Neuronal stem cell (in vitro differentiated cells): ENCODE measurements at regions not wholly inside any gene's neighbourhood (a gene's known extent, or its start where the extent isn't known, plus 50 kb on each side); places are given as distances from the start of the nearest gene placed in this dataset.
"Not testable (repeated sequence)": the region's sequence is repeated elsewhere in the genome, so short reads cannot be mapped to it uniquely, and the experiment has no call there.

Source experiments
- DNase-seq: peaks from one replicate; pipeline ENCODE4 v3.0.0-alpha.2; 2013; ENCODE audit warnings: low spot score
- H2AFZ ChIP-seq: one replicate; pipeline ENCODE4 v1.6.1; 2013; ENCODE audit warnings: mild to moderate bottlenecking, low read length, inconsistent platforms
- H2AK5ac ChIP-seq: 2 replicates; pipeline ENCODE4 v1.6.1; 2013; ENCODE audit warnings: low read depth, mild to moderate bottlenecking, inconsistent platforms, low read length, moderate library complexity, mixed read lengths
- H2BK120ac ChIP-seq: 2 replicates; pipeline ENCODE4 v1.6.1; 2013; ENCODE audit warnings: low read depth, mild to moderate bottlenecking, inconsistent platforms, low read length, moderate library complexity, mixed read lengths
- H2BK12ac ChIP-seq: one replicate; pipeline ENCODE4 v1.6.1; 2013; ENCODE audit warnings: low read length, inconsistent platforms
- H2BK15ac ChIP-seq: 2 replicates; pipeline ENCODE4 v1.6.1; 2013; ENCODE audit warnings: mild to moderate bottlenecking, low read length, inconsistent platforms, mixed read lengths
- H2BK5ac ChIP-seq: one replicate; pipeline ENCODE4 v1.6.1; 2013; ENCODE audit warnings: inconsistent platforms, mild to moderate bottlenecking, low read length, moderate library complexity
- H3K14ac ChIP-seq: one replicate; pipeline ENCODE4 v1.6.1; 2013; ENCODE audit warnings: low read length, inconsistent platforms
- H3K18ac ChIP-seq: 2 replicates; pipeline ENCODE4 v1.6.1; 2013; ENCODE audit warnings: low read length, inconsistent platforms
- H3K23ac ChIP-seq: 2 replicates; pipeline ENCODE4 v1.6.1; 2013; ENCODE audit warnings: low read depth, mild to moderate bottlenecking, mixed read lengths, low read length, inconsistent platforms; ENCODE audit not compliant: poor library complexity
- H3K27ac ChIP-seq: replicated peaks from 3 replicates; pipeline ENCODE4 v1.5.1; 2013; ENCODE audit warnings: low read length, inconsistent platforms
- H3K27me3 ChIP-seq, 3 experiments: 2 replicates each; pipeline ENCODE4 v1.6.1; 2013; ENCODE audit warnings: low read length in 3 of 3, mild to moderate bottlenecking in 2 of 3, inconsistent platforms in 1 of 3, low read depth in 1 of 3, mixed read lengths in 1 of 3, moderate library complexity in 1 of 3; ENCODE audit not compliant: control insufficient read depth in 3 of 3, insufficient read depth in 3 of 3
- H3K36me3 ChIP-seq, 2 donors: replicated peaks in 1 of 2; 2 replicates each; pipeline ENCODE4 v1.6.1; 2013; ENCODE audit warnings: low read length in 2 of 2; ENCODE audit not compliant: control insufficient read depth in 2 of 2, insufficient read depth in 2 of 2
- H3K4ac ChIP-seq: 2 replicates; pipeline ENCODE4 v1.6.1; 2013; ENCODE audit warnings: inconsistent platforms, mild to moderate bottlenecking, low read length, moderate library complexity
- H3K4me1 ChIP-seq, 2 donors: 1 replicate in 1 of 2; 2 replicates in 1 of 2; pipeline ENCODE4 v1.6.1; 2013; ENCODE audit warnings: low read length in 2 of 2, low read depth in 1 of 2; ENCODE audit not compliant: control insufficient read depth in 2 of 2, insufficient read depth in 1 of 2
- H3K4me2 ChIP-seq: one replicate; pipeline ENCODE4 v1.6.1; 2013; ENCODE audit warnings: mild to moderate bottlenecking, low read length, inconsistent platforms; ENCODE audit not compliant: insufficient read depth, poor library complexity, severe bottlenecking
- H3K4me3 ChIP-seq, 2 donors: 2 replicates each; pipeline ENCODE4 v1.5.1; 2013; ENCODE audit warnings: low read length in 2 of 2, mild to moderate bottlenecking in 2 of 2, inconsistent platforms in 1 of 2, moderate library complexity in 1 of 2
- H3K79me1 ChIP-seq: one replicate; pipeline ENCODE4 v1.6.1; 2013; ENCODE audit warnings: low read depth, mild to moderate bottlenecking, inconsistent platforms, low read length, moderate library complexity
- H3K9ac ChIP-seq: one replicate; pipeline ENCODE4 v1.6.1; 2013; ENCODE audit warnings: mild to moderate bottlenecking, low read depth, low read length, inconsistent platforms; ENCODE audit not compliant: poor library complexity
- H3K9me3 ChIP-seq, 2 donors: replicated peaks in 1 of 2; 2 replicates each; pipeline versions ENCODE3 to v1.6.1; 2013; ENCODE audit warnings: low read length in 2 of 2, mild to moderate bottlenecking in 2 of 2, inconsistent platforms in 1 of 2, low read depth in 1 of 2, mixed read lengths in 1 of 2, moderate library complexity in 1 of 2; ENCODE audit not compliant: control insufficient read depth in 2 of 2, insufficient read depth in 1 of 2
- H4K8ac ChIP-seq: one replicate; pipeline ENCODE4 v1.6.1; 2013; ENCODE audit warnings: low read depth, mild to moderate bottlenecking, inconsistent platforms, low read length, moderate library complexity
- H4K91ac ChIP-seq: one replicate; pipeline ENCODE4 v1.6.1; 2013; ENCODE audit warnings: low read length, low read depth, mild to moderate bottlenecking, inconsistent platforms; ENCODE audit not compliant: poor library complexity
- WGBS, 2 donors: extraction: QIAGEN DNeasy Blood & Tissue Kit; methylation state at CpG; one replicate each; pipeline ENCODE4 v1.1.7; 2013; ENCODE audit warnings: missing lambda C conversion rate in 2 of 2, mixed read lengths in 1 of 2; ENCODE audit not compliant: insufficient read length in 2 of 2, insufficient replicate concordance in 1 of 2; ENCODE audit errors: extremely low coverage in 2 of 2; 5-methylcytosine and 5-hydroxymethylcytosine counted together

GRCh38 chrX:26914232-26914631 lies 548.9 kb downstream of the PPP4R3C start:
- no peaks in the 10 kb centered on the region for H3K79me1 ChIP-seq
- no peak overlapping the region for H2BK120ac ChIP-seq
- no peak overlapping the region for H3K23ac ChIP-seq
- no peak overlapping the region for H2AFZ ChIP-seq
- H3K27me3 ChIP-seq = no peaks in the 10 kb centered on the region
- no peak overlapping the region for H4K8ac ChIP-seq
- H3K4me2 ChIP-seq = no peak overlapping the region
- H2BK15ac ChIP-seq = no peak overlapping the region
- no CpG with 5 or more reads among the region's 2 CpGs for WGBS, 2 donors
- H3K9me3 ChIP-seq = no peaks in the 10 kb centered on the region
- no peak overlapping the region for H3K4me3 ChIP-seq
- H3K18ac ChIP-seq = no peak overlapping the region
- no peaks in the 10 kb centered on the region for H3K36me3 ChIP-seq
- no peak for DNase-seq
- no peaks in the 10 kb centered on the region for H3K4me1 ChIP-seq
- H2BK5ac ChIP-seq = no peak overlapping the region
- H4K91ac ChIP-seq = no peak overlapping the region
- no peak overlapping the region for H3K14ac ChIP-seq
- H2AK5ac ChIP-seq = no peak overlapping the region
- H3K27ac ChIP-seq = no peak overlapping the region
- H2BK12ac ChIP-seq = no peak overlapping the region
- no peak overlapping the region for H3K4ac ChIP-seq
- no peak overlapping the region for H3K9ac ChIP-seq

GRCh38 chrX:26911785-26912184 lies 551.4 kb downstream of the PPP4R3C start:
- H3K27me3 ChIP-seq, H2BK5ac ChIP-seq, H3K79me1 ChIP-seq, H3K9me3 ChIP-seq, H2BK12ac ChIP-seq, H3K36me3 ChIP-seq, H3K14ac ChIP-seq, H3K4ac ChIP-seq, H4K8ac ChIP-seq, H3K23ac ChIP-seq, H2AFZ ChIP-seq, H2BK15ac ChIP-seq, H2BK120ac ChIP-seq, H3K9ac ChIP-seq, H3K18ac ChIP-seq, H3K4me1 ChIP-seq, H4K91ac ChIP-seq, H3K4me2 ChIP-seq, DNase-seq, H2AK5ac ChIP-seq, H3K27ac ChIP-seq, H3K4me3 ChIP-seq: not testable (repeated sequence)
- no CpG with 5 or more reads among the region's 3 CpGs for WGBS, 2 donors

- Histone ChIP-seq H3K4me2 (no peak overlapping the region), H3K36me3 (no peaks in the 10 kb centered on the region), H4K8ac (no peak overlapping the region), H2BK120ac (no peak overlapping the region), H3K9me3 (no peaks in the 10 kb centered on the region), H4K91ac (no peak overlapping the region), H3K23ac (no peak overlapping the region), H2BK5ac (no peak overlapping the region), H3K27ac (no peak overlapping the region), H3K4me1 (no peaks in the 10 kb centered on the region), H2BK15ac (no peak overlapping the region), H3K18ac (no peak overlapping the region), H3K79me1 (no peaks in the 10 kb centered on the region), H3K27me3 (no peaks in the 10 kb centered on the region), H3K4me3 (no peak overlapping the region), H3K4ac (no peak overlapping the region), H2AFZ (no peak overlapping the region), H2BK12ac (no peak overlapping the region), H3K14ac (no peak overlapping the region), H3K9ac (no peak overlapping the region), H2AK5ac (no peak overlapping the region)
- no CpG with 5 or more reads among the region's 2 CpGs for WGBS, 2 donors
- DNase-seq = no peak
Observed at GRCh38 chrX:26909728-26910127, 553.4 kb downstream of the PPP4R3C start.

- Histone ChIP-seq H2BK5ac (no peak overlapping the region), H4K91ac (no peak overlapping the region), H3K36me3 (no peaks in the 10 kb centered on the region), H3K9ac (no peak overlapping the region), H3K14ac (no peak overlapping the region), H3K9me3 (no peaks in the 10 kb centered on the region), H4K8ac (no peak overlapping the region), H3K4me2 (no peak overlapping the region), H3K79me1 (no peaks in the 10 kb centered on the region), H2BK15ac (no peak overlapping the region), H2AFZ (no peak overlapping the region), H3K18ac (no peak overlapping the region), H2AK5ac (no peak overlapping the region), H3K27me3 (no peaks in the 10 kb centered on the region), H3K4me1 (no peaks in the 10 kb centered on the region), H3K4me3 (no peak overlapping the region), H2BK12ac (no peak overlapping the region), H3K27ac (no peak overlapping the region), H2BK120ac (no peak overlapping the region), H3K23ac (no peak overlapping the region), H3K4ac (no peak overlapping the region)
- no peak for DNase-seq
- WGBS, 2 donors = no CpG with 5 or more reads among the region's 1 CpG
Observed at GRCh38 chrX:26908218-26908617, 554.9 kb downstream of the PPP4R3C start.
